GM21619 (cell line): ENCODE measurements at regions not wholly inside any gene's neighbourhood (a gene's known extent, or its start where the extent isn't known, plus 50 kb on each side); places are given as distances from the start of the nearest gene placed in this dataset.

Experiments used
- ATAC-seq: cut with Tn5 transposase; IDR thresholded peaks from one replicate; pipeline ENCODE4 v1.9.1; 2021; ENCODE audit not compliant: unreplicated experiment

GRCh38 chr2:147384659-147385058 lies 460.2 kb upstream of the ACVR2A start:
- ATAC-seq, result no peak

GRCh38 chr2:147382322-147382948 lies 462.4 kb upstream of the ACVR2A start:
- ATAC-seq, result no peak

GRCh38 chr2:147378403-147378802 lies 466.4 kb upstream of the ACVR2A start:
- ATAC-seq, result no peak

- no peak for ATAC-seq
Observed at GRCh38 chr2:147375073-147375472, 469.8 kb upstream of the ACVR2A start.

- no peak for ATAC-seq
Observed at GRCh38 chr2:147374423-147374811, 470.4 kb upstream of the ACVR2A start.

- ATAC-seq, result no peak
Observed at GRCh38 chr2:147373800-147374422, 470.9 kb upstream of the ACVR2A start.

- ATAC-seq, result no peak
Observed at GRCh38 chr2:147368306-147368705, 476.5 kb upstream of the ACVR2A start.

- no peak for ATAC-seq
Observed at GRCh38 chr2:147366279-147366678, 478.6 kb upstream of the ACVR2A start.

- ATAC-seq, result no peak
Observed at GRCh38 chr2:147365622-147366021, 479.2 kb upstream of the ACVR2A start.

GRCh38 chr2:147364597-147364996 lies 480.2 kb upstream of the ACVR2A start:
- no peak for ATAC-seq

GRCh38 chr2:147363181-147363580 lies 481.6 kb upstream of the ACVR2A start:
- no peak for ATAC-seq

GRCh38 chr2:147358375-147358774 lies 486.5 kb upstream of the ACVR2A start:
- ATAC-seq, result no peak

GRCh38 chr2:147356157-147356556 lies 488.7 kb upstream of the ACVR2A start:
- ATAC-seq, result no peak

- no peak for ATAC-seq
Observed at GRCh38 chr2:147355706-147356105, 489.1 kb upstream of the ACVR2A start.

GRCh38 chr2:147353072-147353381 lies 491.8 kb upstream of the ACVR2A start:
- ATAC-seq, result no peak

GRCh38 chr2:147352264-147353071 lies 492.4 kb upstream of the ACVR2A start:
- ATAC-seq, result no peak

GRCh38 chr2:147351784-147352183 lies 493.0 kb upstream of the ACVR2A start:
- no peak for ATAC-seq

- ATAC-seq, result no peak
Observed at GRCh38 chr2:147348931-147349555, 495.8 kb upstream of the ACVR2A start.

GRCh38 chr2:147346142-147346541 lies 498.7 kb upstream of the ACVR2A start:
- no peak for ATAC-seq

GRCh38 chr2:147345246-147345645 lies 499.6 kb upstream of the ACVR2A start:
- no peak for ATAC-seq

GRCh38 chr2:147342329-147342728 lies 502.5 kb upstream of the ACVR2A start:
- no peak for ATAC-seq
